HCT116 (cell line): ENCODE measurements at regions not wholly inside any gene's neighbourhood (a gene's known extent, or its start where the extent isn't known, plus 50 kb on each side); places are given as distances from the start of the nearest gene placed in this dataset.

ENCODE experiments used
- EZH2 ChIP-seq: fragments of 200-600 bp; sonication (generic); IDR thresholded peaks from 2 replicates; pipeline ENCODE4 v1.6.1; 2017; ENCODE audit warnings: antibody characterized with exemption, mixed run types
- EZH2phosphoT487 ChIP-seq: fragments of 200-600 bp; IDR thresholded peaks from 2 replicates; pipeline ENCODE4 v1.6.1; 2018; ENCODE audit warnings: antibody characterized with exemption, borderline replicate concordance
- FOSL1 ChIP-seq: IDR thresholded peaks from 2 replicates; pipeline ENCODE4 v1.6.1; 2012; ENCODE audit warnings: low read depth
- JUND ChIP-seq: IDR thresholded peaks from 2 replicates; pipeline ENCODE4 v1.6.1; 2012
- POLR2A ChIP-seq: IDR thresholded peaks from 2 replicates; pipeline ENCODE4 v1.7.0; 2011; ENCODE audit warnings: borderline replicate concordance; ENCODE audit not compliant: insufficient read depth, insufficient read length; ENCODE audit errors: extremely low read depth
- POLR2AphosphoS5 ChIP-seq: IDR thresholded peaks from 2 replicates; pipeline ENCODE4 v1.6.1; 2011; ENCODE audit warnings: mild to moderate bottlenecking, low read depth, low read length, moderate library complexity
- RAD21 ChIP-seq: IDR thresholded peaks from 2 replicates; pipeline ENCODE4 v1.6.1; 2012; ENCODE audit warnings: low read depth, mild to moderate bottlenecking
- SP1 ChIP-seq: IDR thresholded peaks from 2 replicates; pipeline ENCODE4 v1.6.1; 2012; ENCODE audit warnings: low read depth
- SRF ChIP-seq: IDR thresholded peaks from 2 replicates; pipeline ENCODE4 v1.6.1; 2012; ENCODE audit warnings: low read depth
- YY1 ChIP-seq: IDR thresholded peaks from 2 replicates; pipeline ENCODE4 v1.6.1; 2011; ENCODE audit warnings: low read length, low read depth, moderate library complexity, mild to moderate bottlenecking; ENCODE audit not compliant: insufficient replicate concordance; ENCODE audit errors: extremely low read depth
- TF ChIP-seq, protein P1 (sequence below), 3 experiments: fragments of 200-600 bp in 1 of 3; sonication (generic) in 1 of 3; IDR thresholded peaks in 2 of 3; conservative IDR thresholded peaks in 1 of 3; 2 replicates each; pipeline ENCODE4 v1.5.1; 2012 to 2017; ENCODE audit warnings: low read depth in 2 of 3, low read length in 2 of 3, antibody characterized with exemption in 1 of 3, borderline replicate concordance in 1 of 3, control low read depth in 1 of 3, mild to moderate bottlenecking in 1 of 3, mixed read lengths in 1 of 3, mixed run types in 1 of 3, moderate library complexity in 1 of 3; ENCODE audit not compliant: insufficient read depth in 1 of 3
- TF ChIP-seq, protein P2 (sequence below): IDR thresholded peaks from 2 replicates; pipeline ENCODE4 v1.6.1; 2012; ENCODE audit warnings: low read depth
- TF ChIP-seq, protein P3 (sequence below): IDR thresholded peaks from 2 replicates; pipeline ENCODE4 v1.6.1; 2012

DNA sequence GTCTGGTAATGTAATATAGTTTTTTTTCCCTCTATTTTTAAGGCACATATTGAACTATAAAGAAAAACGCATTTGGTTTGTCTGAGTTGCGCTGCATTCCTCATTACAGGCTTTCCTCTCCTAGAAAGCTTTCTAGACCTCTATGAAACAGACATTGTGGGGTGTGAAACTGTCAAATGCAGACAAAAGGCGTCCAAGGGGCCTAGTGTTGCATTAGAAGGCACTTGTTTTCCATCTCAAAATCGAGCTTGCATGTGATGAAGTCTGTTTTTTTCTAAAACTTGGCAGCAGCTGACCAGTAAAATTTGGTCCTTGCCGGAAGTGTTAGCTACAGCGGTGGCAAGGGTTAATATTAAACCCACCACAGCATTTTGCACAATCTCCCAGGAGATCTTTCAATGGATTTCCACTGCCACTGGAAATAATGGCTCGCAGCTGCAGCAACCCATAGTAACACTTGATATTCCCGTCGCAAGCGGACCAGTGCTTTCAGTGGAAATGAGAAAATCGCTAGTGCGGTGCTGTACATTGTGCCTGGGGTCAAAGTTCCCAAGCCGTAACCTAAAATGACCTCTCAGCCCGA is 602.6 kb downstream of the KCNJ2 start:
- TF ChIP-seq, protein P1, sequence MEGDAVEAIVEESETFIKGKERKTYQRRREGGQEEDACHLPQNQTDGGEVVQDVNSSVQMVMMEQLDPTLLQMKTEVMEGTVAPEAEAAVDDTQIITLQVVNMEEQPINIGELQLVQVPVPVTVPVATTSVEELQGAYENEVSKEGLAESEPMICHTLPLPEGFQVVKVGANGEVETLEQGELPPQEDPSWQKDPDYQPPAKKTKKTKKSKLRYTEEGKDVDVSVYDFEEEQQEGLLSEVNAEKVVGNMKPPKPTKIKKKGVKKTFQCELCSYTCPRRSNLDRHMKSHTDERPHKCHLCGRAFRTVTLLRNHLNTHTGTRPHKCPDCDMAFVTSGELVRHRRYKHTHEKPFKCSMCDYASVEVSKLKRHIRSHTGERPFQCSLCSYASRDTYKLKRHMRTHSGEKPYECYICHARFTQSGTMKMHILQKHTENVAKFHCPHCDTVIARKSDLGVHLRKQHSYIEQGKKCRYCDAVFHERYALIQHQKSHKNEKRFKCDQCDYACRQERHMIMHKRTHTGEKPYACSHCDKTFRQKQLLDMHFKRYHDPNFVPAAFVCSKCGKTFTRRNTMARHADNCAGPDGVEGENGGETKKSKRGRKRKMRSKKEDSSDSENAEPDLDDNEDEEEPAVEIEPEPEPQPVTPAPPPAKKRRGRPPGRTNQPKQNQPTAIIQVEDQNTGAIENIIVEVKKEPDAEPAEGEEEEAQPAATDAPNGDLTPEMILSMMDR (IDR thresholded peaks at IDR 0.05 in 2 of 3, conservative IDR thresholded peaks at IDR 0.05 in 1 of 3; ENCODE audit: borderline replicate concordance in 1 of 3, insufficient read depth in 1 of 3, low read depth in 2 of 3, low read length in 2 of 3) = no peak
- TF ChIP-seq, protein P2, sequence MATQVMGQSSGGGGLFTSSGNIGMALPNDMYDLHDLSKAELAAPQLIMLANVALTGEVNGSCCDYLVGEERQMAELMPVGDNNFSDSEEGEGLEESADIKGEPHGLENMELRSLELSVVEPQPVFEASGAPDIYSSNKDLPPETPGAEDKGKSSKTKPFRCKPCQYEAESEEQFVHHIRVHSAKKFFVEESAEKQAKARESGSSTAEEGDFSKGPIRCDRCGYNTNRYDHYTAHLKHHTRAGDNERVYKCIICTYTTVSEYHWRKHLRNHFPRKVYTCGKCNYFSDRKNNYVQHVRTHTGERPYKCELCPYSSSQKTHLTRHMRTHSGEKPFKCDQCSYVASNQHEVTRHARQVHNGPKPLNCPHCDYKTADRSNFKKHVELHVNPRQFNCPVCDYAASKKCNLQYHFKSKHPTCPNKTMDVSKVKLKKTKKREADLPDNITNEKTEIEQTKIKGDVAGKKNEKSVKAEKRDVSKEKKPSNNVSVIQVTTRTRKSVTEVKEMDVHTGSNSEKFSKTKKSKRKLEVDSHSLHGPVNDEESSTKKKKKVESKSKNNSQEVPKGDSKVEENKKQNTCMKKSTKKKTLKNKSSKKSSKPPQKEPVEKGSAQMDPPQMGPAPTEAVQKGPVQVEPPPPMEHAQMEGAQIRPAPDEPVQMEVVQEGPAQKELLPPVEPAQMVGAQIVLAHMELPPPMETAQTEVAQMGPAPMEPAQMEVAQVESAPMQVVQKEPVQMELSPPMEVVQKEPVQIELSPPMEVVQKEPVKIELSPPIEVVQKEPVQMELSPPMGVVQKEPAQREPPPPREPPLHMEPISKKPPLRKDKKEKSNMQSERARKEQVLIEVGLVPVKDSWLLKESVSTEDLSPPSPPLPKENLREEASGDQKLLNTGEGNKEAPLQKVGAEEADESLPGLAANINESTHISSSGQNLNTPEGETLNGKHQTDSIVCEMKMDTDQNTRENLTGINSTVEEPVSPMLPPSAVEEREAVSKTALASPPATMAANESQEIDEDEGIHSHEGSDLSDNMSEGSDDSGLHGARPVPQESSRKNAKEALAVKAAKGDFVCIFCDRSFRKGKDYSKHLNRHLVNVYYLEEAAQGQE = no peak
- TF ChIP-seq EZH2 (no peak), YY1 (no peak), RAD21 (no peak), POLR2A (no peak), SRF (no peak), SP1 (no peak), POLR2AphosphoS5 (no peak), FOSL1 (no peak), EZH2phosphoT487 (no peak), JUND (no peak)
- TF ChIP-seq, protein P3, sequence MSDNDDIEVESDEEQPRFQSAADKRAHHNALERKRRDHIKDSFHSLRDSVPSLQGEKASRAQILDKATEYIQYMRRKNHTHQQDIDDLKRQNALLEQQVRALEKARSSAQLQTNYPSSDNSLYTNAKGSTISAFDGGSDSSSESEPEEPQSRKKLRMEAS = no peak
